Esophagus squamous epithelium (tissue), 5 donors: ENCODE measurements at regions not wholly inside any gene's neighbourhood (a gene's known extent, or its start where the extent isn't known, plus 50 kb on each side); places are given as distances from the start of the nearest gene placed in this dataset.
A peak's percentile ranks its signal among the peaks of the same experiment; 100 is the strongest.

Experiments
- DNase-seq: peaks from one replicate; lab custom pipeline; 2025; lab: John Stamatoyannopoulos, UW
- H3K27ac ChIP-seq, 4 donors: fragments of 200-600 bp; sonication (generic); one replicate each; pipeline ENCODE4 v1.5.1; 2016 to 2019; ENCODE audit warnings: mild to moderate bottlenecking in 1 of 4
- H3K27me3 ChIP-seq, 4 donors: fragments of 200-600 bp; sonication (generic); 1 replicate in 3 of 4; 2 replicates in 1 of 4; pipeline versions ENCODE4 v1.5.1 to v1.6.0; 2017 to 2021; ENCODE audit warnings: antibody characterized with exemption in 1 of 4
- H3K36me3 ChIP-seq, 3 donors: fragments of 200-600 bp; sonication (generic); one replicate each; pipeline ENCODE4 v1.5.1; 2016 to 2019
- H3K4me1 ChIP-seq, 3 donors: fragments of 200-600 bp; sonication (generic); one replicate each; pipeline ENCODE4 v1.5.1; 2017 to 2019
- H3K4me3 ChIP-seq, 4 donors: fragments of 200-600 bp; sonication (generic); 1 replicate in 3 of 4; 2 replicates in 1 of 4; pipeline ENCODE4 v1.5.1; 2016 to 2019; ENCODE audit warnings: mild to moderate bottlenecking in 2 of 4, moderate library complexity in 1 of 4
- H3K9me3 ChIP-seq, 3 donors: fragments of 200-600 bp; sonication (generic); one replicate each; pipeline ENCODE4 v1.5.1; 2016 to 2019
- POLR2A ChIP-seq, 4 donors: fragments of 450-650 bp; IDR thresholded peaks; one replicate each; pipeline ENCODE4 v1.6.1; 2017; ENCODE audit warnings: antibody characterized with exemption in 4 of 4, mild to moderate bottlenecking in 4 of 4, moderate library complexity in 3 of 4
- WGBS, 2 donors: methylation state at CpG; one replicate each; pipeline ENCODE4 v1.1.5; 2018; 5-methylcytosine and 5-hydroxymethylcytosine counted together
- intact Hi-C: fragments of 100-400 bp; cut with DNase I; formaldehyde crosslinking; loops from one replicate; pipeline ENCODE4 v1.15.0; 2022
- TF ChIP-seq, protein P1 (sequence below), 6 experiments: fragments of 450-650 bp in 4 of 6; fragments of 200-600 bp in 2 of 6; sonication (generic) in 2 of 6; IDR thresholded peaks; one replicate each; pipeline ENCODE4 v1.5.1; 2016 to 2019; ENCODE audit warnings: antibody characterized with exemption in 6 of 6, mild to moderate bottlenecking in 4 of 6, moderate library complexity in 4 of 6
- donor health status: DM: yes; HTN: yes; CAD: no.

DNA sequence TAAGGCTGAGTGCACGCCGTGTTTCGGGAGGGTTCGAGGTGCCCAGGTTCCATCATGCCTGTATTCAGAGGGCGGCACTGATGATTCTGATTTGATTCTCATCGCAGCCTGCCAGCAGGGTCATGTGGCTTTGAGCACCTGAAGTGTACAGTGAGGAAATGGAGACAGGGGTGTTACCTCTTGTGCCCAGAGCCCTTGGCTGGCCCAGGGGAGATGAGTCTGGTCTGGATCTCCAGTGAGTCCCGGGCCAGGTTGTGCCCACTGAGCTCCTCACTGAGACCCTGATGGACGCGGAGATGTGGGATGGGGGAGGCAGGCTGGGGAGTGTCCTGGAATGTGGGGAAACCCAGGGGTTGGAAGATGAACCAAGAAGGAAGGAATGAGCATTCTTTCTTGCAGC, 54.7 kb downstream of the GADD45G start:
- Histone ChIP-seq H3K4me1 (peaks cover 27 to 67% (median 28%) of the 10 kb centered on the region in 3 donors), H3K4me3 (no peak overlapping the region)

DNA sequence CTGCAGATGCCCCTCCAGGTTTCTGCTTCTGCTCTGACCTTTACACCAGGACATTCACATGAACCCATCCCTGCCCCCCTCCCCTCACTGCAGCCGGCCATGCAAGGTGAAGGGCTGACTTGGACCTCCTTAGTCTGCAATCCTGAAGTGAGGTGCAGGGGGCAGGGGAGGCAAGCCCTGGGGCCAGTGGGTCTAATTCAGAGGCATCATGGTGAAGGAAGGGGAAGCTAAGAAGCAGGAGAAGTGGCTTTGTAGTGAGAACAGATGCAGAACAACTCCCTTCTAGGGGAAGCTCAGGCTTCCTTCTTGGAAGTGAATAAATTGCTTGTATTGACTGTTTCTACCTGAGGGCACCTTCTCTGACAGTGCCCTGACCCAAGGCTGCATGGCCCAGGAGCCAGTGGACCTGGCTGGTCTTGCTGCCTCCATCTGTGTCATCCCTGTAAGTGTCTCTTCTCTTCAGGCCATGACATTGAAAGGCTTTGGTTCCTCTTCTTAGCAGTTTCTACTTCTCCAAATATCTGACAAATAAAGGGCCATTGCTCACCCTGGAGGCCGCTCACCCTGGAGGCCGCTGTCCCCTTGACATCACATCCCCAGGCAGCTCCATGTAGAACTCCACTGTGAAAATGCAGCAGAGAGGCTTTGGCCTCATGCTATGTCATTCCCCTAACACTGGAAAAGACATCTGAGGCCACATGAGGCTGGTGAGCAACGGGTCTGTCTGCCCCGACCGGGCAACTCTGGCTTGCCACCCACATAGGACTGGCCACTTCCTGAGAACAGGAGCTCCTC, 55.3 kb downstream of the GADD45G start:
- no CpG with 5 or more reads among the region's 6 CpGs for WGBS, 2 donors
- DNase-seq: no peak
- peaks cover 27 to 73% (median 28%) of the 10 kb centered on the region in 3 donors for H3K4me1 ChIP-seq
- H3K4me3 ChIP-seq: no peak overlapping the region
- intact Hi-C loops: no loop called here
- no peaks in the 10 kb centered on the region for H3K36me3 ChIP-seq
- no peak for TF ChIP-seq POLR2A (IDR thresholded peaks at IDR 0.05)
- TF ChIP-seq, protein P1, sequence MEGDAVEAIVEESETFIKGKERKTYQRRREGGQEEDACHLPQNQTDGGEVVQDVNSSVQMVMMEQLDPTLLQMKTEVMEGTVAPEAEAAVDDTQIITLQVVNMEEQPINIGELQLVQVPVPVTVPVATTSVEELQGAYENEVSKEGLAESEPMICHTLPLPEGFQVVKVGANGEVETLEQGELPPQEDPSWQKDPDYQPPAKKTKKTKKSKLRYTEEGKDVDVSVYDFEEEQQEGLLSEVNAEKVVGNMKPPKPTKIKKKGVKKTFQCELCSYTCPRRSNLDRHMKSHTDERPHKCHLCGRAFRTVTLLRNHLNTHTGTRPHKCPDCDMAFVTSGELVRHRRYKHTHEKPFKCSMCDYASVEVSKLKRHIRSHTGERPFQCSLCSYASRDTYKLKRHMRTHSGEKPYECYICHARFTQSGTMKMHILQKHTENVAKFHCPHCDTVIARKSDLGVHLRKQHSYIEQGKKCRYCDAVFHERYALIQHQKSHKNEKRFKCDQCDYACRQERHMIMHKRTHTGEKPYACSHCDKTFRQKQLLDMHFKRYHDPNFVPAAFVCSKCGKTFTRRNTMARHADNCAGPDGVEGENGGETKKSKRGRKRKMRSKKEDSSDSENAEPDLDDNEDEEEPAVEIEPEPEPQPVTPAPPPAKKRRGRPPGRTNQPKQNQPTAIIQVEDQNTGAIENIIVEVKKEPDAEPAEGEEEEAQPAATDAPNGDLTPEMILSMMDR (IDR thresholded peaks at IDR 0.05): no peak
- no peak overlapping the region for H3K27ac ChIP-seq
- no peaks in the 10 kb centered on the region for H3K9me3 ChIP-seq
- H3K27me3 ChIP-seq: peaks cover 0 to 9% (median 0%) of the 10 kb centered on the region in 4 donors

More for the DNA sequence above, 54.7 kb downstream of the GADD45G start:
- 93 to 97% methylated on average over 3 to 6 of the region's 9 CpGs for WGBS, 2 donors
- Histone ChIP-seq H3K36me3 (no peaks in the 10 kb centered on the region), H3K27me3 (peaks cover 0 to 14% (median 0%) of the 10 kb centered on the region in 4 donors), H3K9me3 (no peaks in the 10 kb centered on the region), H3K27ac (no peak overlapping the region)
- no peak for DNase-seq
- intact Hi-C loops: no loop called here
- TF ChIP-seq, protein P1 (IDR thresholded peaks at IDR 0.05): no peak
- TF ChIP-seq POLR2A (IDR thresholded peaks at IDR 0.05): no peak

DNA sequence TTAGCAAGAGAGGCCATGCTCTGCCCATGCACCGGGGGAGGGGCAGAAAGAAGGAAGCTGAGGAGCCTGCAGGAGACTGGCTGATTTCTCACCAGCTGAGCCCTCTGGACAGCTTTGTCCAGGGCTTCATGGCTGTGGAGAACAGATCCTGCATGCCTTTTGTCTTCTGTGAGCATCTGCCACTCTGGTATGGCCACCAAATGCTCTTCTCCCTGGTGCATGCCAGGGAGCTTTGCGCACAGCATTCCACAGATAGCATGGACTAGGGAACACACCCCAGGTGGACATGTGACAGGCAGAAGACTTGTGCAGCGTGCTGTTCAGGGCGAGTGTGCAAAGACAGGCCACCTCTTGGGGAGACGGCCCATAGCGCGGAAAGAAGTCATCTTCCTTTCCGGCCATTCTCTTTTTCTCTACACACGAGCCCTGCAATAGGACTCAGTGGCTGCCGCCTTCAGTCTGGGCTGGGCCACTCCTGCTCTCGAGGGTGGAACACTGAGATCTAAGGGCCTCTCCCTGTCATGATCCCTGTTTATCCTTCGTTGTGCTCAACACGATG, 56.7 kb downstream of the GADD45G start:
- intact Hi-C loops: no loop called here
- Histone ChIP-seq H3K4me3 (peak overlapping the region in 2 of 4 donors; percentile 32 to 56), H3K9me3 (no peaks in the 10 kb centered on the region), H3K36me3 (no peaks in the 10 kb centered on the region), H3K4me1 (peaks cover 27 to 72% (median 28%) of the 10 kb centered on the region in 3 donors), H3K27me3 (peaks cover 0 to 8% (median 0%) of the 10 kb centered on the region in 4 donors), H3K27ac (peak overlapping the region; percentile 73 to 81 (median 76))
- no peak for DNase-seq
- 23 to 25% methylated on average over 5 to 13 of the region's 13 CpGs for WGBS, 2 donors
- TF ChIP-seq POLR2A (IDR thresholded peaks at IDR 0.05): no peak
- TF ChIP-seq, protein P1 (IDR thresholded peaks at IDR 0.05): no peak

DNA sequence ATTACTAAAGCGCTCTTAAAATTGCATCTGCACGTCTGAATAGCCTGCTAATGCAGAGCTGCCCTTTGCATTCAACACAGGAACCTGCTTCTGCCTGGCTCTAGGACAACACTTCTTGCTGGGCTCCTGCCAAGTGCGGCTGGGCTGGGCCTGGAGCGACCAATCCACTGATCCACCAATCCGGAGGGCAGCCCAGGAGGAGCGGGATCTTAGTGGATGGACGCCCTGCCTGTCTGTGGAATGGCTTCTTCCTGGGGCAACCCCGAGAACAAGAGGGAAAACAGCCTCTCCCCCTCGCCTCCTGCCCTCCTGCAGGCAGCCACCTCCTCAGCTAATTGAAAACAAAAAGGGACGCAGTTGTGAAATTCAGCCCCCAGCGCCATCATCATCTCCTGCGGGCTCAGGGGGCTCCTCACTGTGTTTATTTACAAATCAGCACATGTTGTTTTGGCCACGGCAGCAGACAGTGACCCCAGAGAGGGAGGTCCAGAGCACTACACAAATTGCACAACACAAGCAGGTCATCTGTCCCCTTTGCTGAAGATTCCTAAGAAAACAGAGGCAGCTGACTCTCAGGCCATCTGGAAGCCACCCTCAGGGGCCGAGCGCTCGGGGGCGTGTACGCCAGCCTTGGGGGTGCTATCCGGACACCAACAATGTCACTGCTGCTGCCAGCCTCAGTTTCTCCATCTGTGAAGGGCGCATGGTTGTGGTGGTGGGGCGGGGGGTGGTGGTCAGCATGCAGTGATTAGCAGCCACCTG, 57.3 kb downstream of the GADD45G start:
- H3K4me3 ChIP-seq: peak overlapping the region in 3 of 4 donors; percentile 24 to 56 (median 32)
- WGBS, 2 donors: 32% methylated on average over 6 of the region's 21 CpGs; no CpG with 5 or more reads in 1 of the 2 donors
- DNase-seq: no peak
- intact Hi-C loops: no loop called here
- no peaks in the 10 kb centered on the region for H3K36me3 ChIP-seq
- peaks cover 27 to 72% (median 28%) of the 10 kb centered on the region in 3 donors for H3K4me1 ChIP-seq
- H3K27me3 ChIP-seq: peaks cover 0 to 8% (median 0%) of the 10 kb centered on the region in 4 donors
- peak overlapping the region; percentile 73 to 81 (median 76) for H3K27ac ChIP-seq
- TF ChIP-seq POLR2A (IDR thresholded peaks at IDR 0.05): no peak
- TF ChIP-seq, protein P1 (IDR thresholded peaks at IDR 0.05): peak in 1 of 6 experiments; percentile 2
- H3K9me3 ChIP-seq: no peaks in the 10 kb centered on the region
